ENCODE measurements at regions not wholly inside any gene's neighbourhood (a gene's known extent, or its start where the extent isn't known, plus 50 kb on each side); places are given as distances from the start of the nearest gene placed in this dataset.
A peak's percentile ranks its signal among the peaks of the same experiment; 100 is the strongest.

DNA sequence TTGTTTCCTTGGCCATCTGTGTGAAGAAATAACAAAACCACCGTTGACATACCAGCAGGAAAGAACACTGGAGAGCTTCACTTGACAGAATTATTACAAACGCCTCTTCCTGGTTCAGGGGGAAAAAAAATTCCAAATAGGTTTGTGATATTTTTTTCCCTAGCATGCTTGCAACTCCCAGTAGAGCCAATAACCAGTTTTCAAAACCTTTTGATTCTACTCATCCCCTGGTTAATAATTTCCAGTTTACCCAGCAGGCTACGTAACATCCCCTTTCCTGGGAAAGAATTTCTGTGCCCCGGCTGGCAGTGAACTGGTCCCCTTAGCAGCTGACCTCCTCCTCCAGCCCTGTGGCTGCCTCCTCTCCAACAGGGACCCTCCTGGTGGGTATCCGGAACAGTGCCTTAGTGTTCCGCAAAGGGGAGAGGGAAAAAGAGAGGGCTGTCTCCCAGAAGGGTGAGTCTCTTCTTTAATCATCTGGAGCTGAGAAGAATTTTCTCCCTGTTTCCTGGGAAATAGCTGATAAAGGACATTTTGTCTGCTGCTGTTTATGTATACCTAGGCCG lies 72.8 kb upstream of the BOD1 start:
- TF ChIP-seq, protein P1, sequence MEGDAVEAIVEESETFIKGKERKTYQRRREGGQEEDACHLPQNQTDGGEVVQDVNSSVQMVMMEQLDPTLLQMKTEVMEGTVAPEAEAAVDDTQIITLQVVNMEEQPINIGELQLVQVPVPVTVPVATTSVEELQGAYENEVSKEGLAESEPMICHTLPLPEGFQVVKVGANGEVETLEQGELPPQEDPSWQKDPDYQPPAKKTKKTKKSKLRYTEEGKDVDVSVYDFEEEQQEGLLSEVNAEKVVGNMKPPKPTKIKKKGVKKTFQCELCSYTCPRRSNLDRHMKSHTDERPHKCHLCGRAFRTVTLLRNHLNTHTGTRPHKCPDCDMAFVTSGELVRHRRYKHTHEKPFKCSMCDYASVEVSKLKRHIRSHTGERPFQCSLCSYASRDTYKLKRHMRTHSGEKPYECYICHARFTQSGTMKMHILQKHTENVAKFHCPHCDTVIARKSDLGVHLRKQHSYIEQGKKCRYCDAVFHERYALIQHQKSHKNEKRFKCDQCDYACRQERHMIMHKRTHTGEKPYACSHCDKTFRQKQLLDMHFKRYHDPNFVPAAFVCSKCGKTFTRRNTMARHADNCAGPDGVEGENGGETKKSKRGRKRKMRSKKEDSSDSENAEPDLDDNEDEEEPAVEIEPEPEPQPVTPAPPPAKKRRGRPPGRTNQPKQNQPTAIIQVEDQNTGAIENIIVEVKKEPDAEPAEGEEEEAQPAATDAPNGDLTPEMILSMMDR (IDR thresholded peaks at IDR 0.05; ENCODE audit: low read length, missing control alignments), result no peak
- peak; percentile 4 for DNase-seq (ENCODE audit: low read depth)
- H3K4me3 ChIP-seq (replicated peaks; ENCODE audit: low read depth, low read length), result no peak overlapping the region

DNA sequence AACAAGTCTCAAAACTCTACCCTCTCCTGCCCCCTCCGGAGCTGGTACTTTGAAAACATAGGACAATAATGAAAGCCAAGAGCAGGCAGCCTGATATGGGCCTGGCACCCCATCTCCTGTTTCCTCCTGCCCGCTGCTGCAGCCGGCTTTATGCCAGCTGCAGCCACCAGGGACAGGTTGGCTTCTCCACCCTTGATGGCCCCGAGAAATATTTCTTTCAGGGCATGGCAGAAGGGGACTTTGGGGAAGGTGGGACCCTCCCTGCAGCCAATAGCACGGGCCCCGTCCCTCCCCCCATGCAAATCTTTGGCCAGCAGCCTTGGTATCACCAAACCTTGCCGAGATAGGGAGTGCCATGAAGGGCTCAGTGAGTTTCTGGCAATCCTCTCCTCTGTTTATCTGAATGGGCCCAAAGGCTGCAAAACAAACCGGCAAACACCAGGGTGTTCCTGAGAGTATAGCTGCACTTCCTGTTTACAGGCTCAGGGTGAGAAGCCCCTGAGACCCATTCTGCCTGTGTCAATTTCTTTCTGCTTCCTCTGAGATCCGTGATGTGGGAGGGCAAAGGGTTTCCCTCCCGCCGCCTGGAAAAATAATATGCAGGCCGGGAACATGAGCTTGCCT lies 73.4 kb upstream of the BOD1 start:
- DNase-seq (ENCODE audit: low read depth), result no peak
- no peak overlapping the region for H3K4me3 ChIP-seq (replicated peaks; ENCODE audit: low read depth, low read length)
- TF ChIP-seq, protein P1 (IDR thresholded peaks at IDR 0.05; ENCODE audit: low read length, missing control alignments), result no peak

DNA sequence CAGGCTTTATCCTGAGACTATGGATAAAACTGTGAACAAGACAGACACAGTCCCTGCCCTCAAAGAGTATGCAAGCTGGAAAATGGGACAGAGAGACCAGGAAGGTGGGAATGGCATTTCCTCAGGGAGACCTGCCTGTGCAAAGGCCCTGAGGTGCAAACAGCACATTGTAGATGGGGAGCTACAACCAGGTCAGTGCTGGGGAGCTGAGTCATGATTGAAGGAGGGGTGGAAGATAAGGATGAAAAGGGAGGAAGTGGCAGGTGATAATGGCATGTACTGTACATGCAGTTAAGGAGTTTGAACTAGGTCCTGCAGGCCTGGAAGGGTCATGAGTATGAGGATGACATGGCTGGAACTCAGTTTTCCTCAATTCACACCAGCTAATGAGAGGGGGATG lies 75.5 kb upstream of the BOD1 start:
- no peak overlapping the region for H3K4me3 ChIP-seq (replicated peaks; ENCODE audit: low read depth, low read length)
- TF ChIP-seq, protein P1 (IDR thresholded peaks at IDR 0.05; ENCODE audit: low read length, missing control alignments), result no peak
- DNase-seq (ENCODE audit: low read depth), result no peak

DNA sequence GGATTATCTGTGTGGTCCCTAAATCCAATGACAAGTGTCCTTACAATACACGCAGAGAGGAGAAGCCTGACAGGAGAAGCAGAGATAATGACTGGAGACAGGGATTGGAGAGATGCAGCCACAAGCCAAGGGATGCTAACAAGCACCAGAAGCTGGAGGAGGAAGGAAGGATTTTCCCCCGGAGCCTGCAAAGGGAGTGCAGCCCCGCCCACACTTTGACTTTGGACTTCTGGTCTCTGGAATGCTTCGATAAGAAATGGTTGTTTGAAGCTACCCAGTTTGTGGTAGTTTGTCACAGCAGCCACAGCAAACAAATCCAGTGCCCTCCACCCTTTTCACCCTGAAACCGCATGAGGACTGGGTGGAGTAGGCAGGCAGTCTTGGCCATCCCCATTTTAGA lies 77.2 kb upstream of the BOD1 start:
- no peak for DNase-seq (ENCODE audit: low read depth)
- TF ChIP-seq, protein P1 (IDR thresholded peaks at IDR 0.05; ENCODE audit: low read length, missing control alignments), result no peak
- no peak overlapping the region for H3K4me3 ChIP-seq (replicated peaks; ENCODE audit: low read depth, low read length)

DNA sequence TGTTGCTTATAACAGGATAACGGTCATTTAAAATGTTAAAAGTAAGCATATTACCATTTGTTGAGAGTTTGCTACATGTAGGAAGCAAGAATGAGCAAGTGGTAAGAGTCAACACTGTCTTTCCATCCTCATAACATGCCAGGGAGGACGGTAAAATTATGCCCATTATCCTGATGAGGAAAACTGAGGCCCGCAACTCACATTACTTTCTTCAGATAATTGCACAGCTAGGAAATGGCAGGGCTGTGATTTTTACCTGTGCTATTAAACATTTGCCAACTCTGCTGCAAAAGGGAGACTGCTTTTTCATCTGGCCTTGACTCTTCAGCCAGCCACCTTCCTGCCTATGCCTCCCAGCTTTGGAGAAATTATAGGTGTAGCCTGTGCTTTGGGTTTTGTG lies 79.8 kb upstream of the BOD1 start:
- no peak overlapping the region for H3K4me3 ChIP-seq (replicated peaks; ENCODE audit: low read depth, low read length)
- DNase-seq (ENCODE audit: low read depth), result no peak
- TF ChIP-seq, protein P1 (IDR thresholded peaks at IDR 0.05; ENCODE audit: low read length, missing control alignments), result no peak

DNA sequence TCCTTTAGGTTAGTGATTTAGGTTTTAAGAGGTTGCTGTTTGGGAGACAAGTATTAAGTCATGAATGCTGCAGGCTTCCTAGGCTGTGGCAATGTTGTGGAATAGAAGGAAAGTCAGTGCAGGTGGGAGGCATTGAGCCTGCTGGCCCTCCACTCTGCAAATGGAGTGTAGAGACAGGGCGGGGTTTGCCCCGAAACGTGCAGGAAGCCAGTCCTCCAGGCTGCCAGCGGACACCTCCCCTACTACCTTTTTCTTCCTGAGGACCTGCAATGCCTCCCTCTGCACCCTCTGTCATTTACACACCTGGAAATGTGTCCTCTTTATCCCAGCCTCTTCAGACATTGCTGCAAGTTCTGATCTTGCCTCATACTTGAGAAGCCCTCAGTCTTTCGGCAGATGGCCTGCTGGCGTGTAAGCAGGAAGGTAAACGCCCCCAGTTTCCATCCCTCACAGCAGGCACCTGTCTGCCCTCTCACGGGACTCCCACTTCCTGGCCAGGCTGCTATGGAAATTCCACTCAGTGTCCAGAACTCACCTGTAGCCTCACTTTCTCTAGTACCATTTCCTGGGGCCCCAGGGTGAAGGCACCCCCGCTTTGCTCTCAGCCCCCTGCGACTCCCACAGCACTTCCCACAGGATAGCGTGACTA lies 81.6 kb upstream of the BOD1 start:
- DNase-seq (ENCODE audit: low read depth), result no peak
- H3K4me3 ChIP-seq (replicated peaks; ENCODE audit: low read depth, low read length), result no peak overlapping the region
- TF ChIP-seq, protein P1 (IDR thresholded peaks at IDR 0.05; ENCODE audit: low read length, missing control alignments), result no peak
